EL (cell line): ENCODE measurements at regions not wholly inside any gene's neighbourhood (a gene's known extent, or its start where the extent isn't known, plus 50 kb on each side); places are given as distances from the start of the nearest gene placed in this dataset.

Source experiments
- DNase-seq: peaks from one replicate; pipeline ENCODE4 v3.0.0-alpha.2; 2016

GRCh38 chr16:6993544-6993943, 339.1 kb upstream of the RBFOX1 start:
- DNase-seq: no peak

- DNase-seq: no peak
Observed at GRCh38 chr16:6988846-6989245, 343.8 kb upstream of the RBFOX1 start.

GRCh38 chr16:6977916-6978315, 354.7 kb upstream of the RBFOX1 start:
- DNase-seq: no peak

- DNase-seq: no peak
Observed at GRCh38 chr16:6977291-6977690, 355.4 kb upstream of the RBFOX1 start.

GRCh38 chr16:6976716-6977115, 355.9 kb upstream of the RBFOX1 start:
- no peak for DNase-seq

GRCh38 chr16:6970171-6970857, 362.3 kb upstream of the RBFOX1 start:
- DNase-seq: no peak

GRCh38 chr16:6969594-6969993, 363.1 kb upstream of the RBFOX1 start:
- no peak for DNase-seq

- DNase-seq: no peak
Observed at GRCh38 chr16:6967796-6968320, 364.8 kb upstream of the RBFOX1 start.

GRCh38 chr16:6966925-6967324, 365.7 kb upstream of the RBFOX1 start:
- no peak for DNase-seq

- DNase-seq: no peak
Observed at GRCh38 chr16:6964679-6965078, 368.0 kb upstream of the RBFOX1 start.

GRCh38 chr16:6961704-6962103, 370.9 kb upstream of the RBFOX1 start:
- no peak for DNase-seq

- DNase-seq: no peak
Observed at GRCh38 chr16:6958184-6958583, 374.5 kb upstream of the RBFOX1 start.

GRCh38 chr16:6957681-6958080, 375.0 kb upstream of the RBFOX1 start:
- no peak for DNase-seq

- no peak for DNase-seq
Observed at GRCh38 chr16:6956511-6956910, 376.1 kb upstream of the RBFOX1 start.

GRCh38 chr16:6955303-6955702, 377.3 kb upstream of the RBFOX1 start:
- no peak for DNase-seq

- no peak for DNase-seq
Observed at GRCh38 chr16:6949240-6949639, 383.4 kb upstream of the RBFOX1 start.

- DNase-seq: no peak
Observed at GRCh38 chr16:6947291-6947690, 385.4 kb upstream of the RBFOX1 start.

GRCh38 chr16:6946802-6947201, 385.8 kb upstream of the RBFOX1 start:
- DNase-seq: no peak

GRCh38 chr16:6946106-6946505, 386.5 kb upstream of the RBFOX1 start:
- DNase-seq: no peak

GRCh38 chr16:6940968-6941367, 391.7 kb upstream of the RBFOX1 start:
- no peak for DNase-seq

GRCh38 chr16:6937641-6938040, 395.0 kb upstream of the RBFOX1 start:
- no peak for DNase-seq

GRCh38 chr16:6932871-6933385, 399.7 kb upstream of the RBFOX1 start:
- DNase-seq: no peak

GRCh38 chr16:6929868-6930267, 402.8 kb upstream of the RBFOX1 start:
- DNase-seq: no peak

GRCh38 chr16:6926762-6927161, 405.9 kb upstream of the RBFOX1 start:
- no peak for DNase-seq

GRCh38 chr16:6926341-6926740, 406.3 kb upstream of the RBFOX1 start:
- DNase-seq: no peak
